GM21576 (cell line): ENCODE measurements at regions not wholly inside any gene's neighbourhood (a gene's known extent, or its start where the extent isn't known, plus 50 kb on each side); places are given as distances from the start of the nearest gene placed in this dataset.

Experiments
- ATAC-seq: cut with Tn5 transposase; IDR thresholded peaks from one replicate; pipeline ENCODE4 v1.9.1; 2021; ENCODE audit warnings: mild to moderate bottlenecking, moderate library complexity; ENCODE audit not compliant: unreplicated experiment

GRCh38 chr10:130904676-130905075 lies 406.8 kb downstream of the TCERG1L start:
- no peak for ATAC-seq

GRCh38 chr10:130905386-130905785 lies 406.1 kb downstream of the TCERG1L start:
- no peak for ATAC-seq

GRCh38 chr10:130905921-130906320 lies 405.6 kb downstream of the TCERG1L start:
- no peak for ATAC-seq

GRCh38 chr10:130910848-130911247 lies 400.7 kb downstream of the TCERG1L start:
- no peak for ATAC-seq

- ATAC-seq = no peak
Measured at GRCh38 chr10:130913844-130914243, 397.7 kb downstream of the TCERG1L start.

- ATAC-seq = no peak
Measured at GRCh38 chr10:130914367-130914766, 397.2 kb downstream of the TCERG1L start.

- ATAC-seq = no peak
Measured at GRCh38 chr10:130915065-130915464, 396.5 kb downstream of the TCERG1L start.

GRCh38 chr10:130921461-130921860 lies 390.1 kb downstream of the TCERG1L start:
- no peak for ATAC-seq

- ATAC-seq = no peak
Measured at GRCh38 chr10:130921911-130922440, 389.5 kb downstream of the TCERG1L start.

- no peak for ATAC-seq
Measured at GRCh38 chr10:130923596-130923995, 387.9 kb downstream of the TCERG1L start.

GRCh38 chr10:130924138-130924819 lies 387.2 kb downstream of the TCERG1L start:
- no peak for ATAC-seq

GRCh38 chr10:130926442-130926841 lies 385.1 kb downstream of the TCERG1L start:
- ATAC-seq = no peak

- ATAC-seq = no peak
Measured at GRCh38 chr10:130927157-130927556, 384.4 kb downstream of the TCERG1L start.

GRCh38 chr10:130928306-130928705 lies 383.2 kb downstream of the TCERG1L start:
- no peak for ATAC-seq

GRCh38 chr10:130929422-130930325 lies 381.8 kb downstream of the TCERG1L start:
- ATAC-seq = no peak

- no peak for ATAC-seq
Measured at GRCh38 chr10:130930821-130931220, 380.7 kb downstream of the TCERG1L start.

- no peak for ATAC-seq
Measured at GRCh38 chr10:130931256-130931655, 380.3 kb downstream of the TCERG1L start.

GRCh38 chr10:130932326-130933007 lies 379.1 kb downstream of the TCERG1L start:
- ATAC-seq = no peak

GRCh38 chr10:130933008-130933390 lies 378.5 kb downstream of the TCERG1L start:
- no peak for ATAC-seq

GRCh38 chr10:130934293-130935127 lies 377.0 kb downstream of the TCERG1L start:
- no peak for ATAC-seq

- ATAC-seq = no peak
Measured at GRCh38 chr10:130935128-130935439, 376.4 kb downstream of the TCERG1L start.
